Ectodermal cell (in vitro differentiated cells): ENCODE measurements at regions not wholly inside any gene's neighbourhood (a gene's known extent, or its start where the extent isn't known, plus 50 kb on each side); places are given as distances from the start of the nearest gene placed in this dataset.

ENCODE experiments used
- H3K27ac ChIP-seq: 2 replicates; pipeline ENCODE4 v1.7.0; 2013; ENCODE audit warnings: mild to moderate bottlenecking, low read depth, low read length; ENCODE audit not compliant: insufficient read depth, poor library complexity, severe bottlenecking
- H3K27me3 ChIP-seq: 2 replicates; pipeline ENCODE4 v1.7.0; 2013; ENCODE audit warnings: mild to moderate bottlenecking, low read length; ENCODE audit not compliant: insufficient read depth, control insufficient read depth, poor library complexity, severe bottlenecking
- H3K36me3 ChIP-seq: one replicate; pipeline ENCODE4 v1.7.0; 2013; ENCODE audit warnings: low read length; ENCODE audit not compliant: control insufficient read depth, insufficient read depth
- H3K4me1 ChIP-seq: one replicate; pipeline ENCODE4 v1.7.0; 2013; ENCODE audit warnings: low read length; ENCODE audit not compliant: control insufficient read depth, insufficient read depth
- H3K4me3 ChIP-seq: 2 replicates; pipeline ENCODE4 v1.7.0; 2013; ENCODE audit warnings: low read depth, low read length, control low read depth; ENCODE audit not compliant: insufficient read depth
- H3K9me3 ChIP-seq: 2 replicates; pipeline ENCODE4 v1.7.0; 2013; ENCODE audit warnings: mild to moderate bottlenecking, low read length, moderate library complexity; ENCODE audit not compliant: control insufficient read depth
- WGBS, 2 experiments: methylation state at CpG; one replicate each; pipeline ENCODE4 v1.1.7; 2013; ENCODE audit warnings: missing lambda C conversion rate in 2 of 2; 5-methylcytosine and 5-hydroxymethylcytosine counted together

DNA sequence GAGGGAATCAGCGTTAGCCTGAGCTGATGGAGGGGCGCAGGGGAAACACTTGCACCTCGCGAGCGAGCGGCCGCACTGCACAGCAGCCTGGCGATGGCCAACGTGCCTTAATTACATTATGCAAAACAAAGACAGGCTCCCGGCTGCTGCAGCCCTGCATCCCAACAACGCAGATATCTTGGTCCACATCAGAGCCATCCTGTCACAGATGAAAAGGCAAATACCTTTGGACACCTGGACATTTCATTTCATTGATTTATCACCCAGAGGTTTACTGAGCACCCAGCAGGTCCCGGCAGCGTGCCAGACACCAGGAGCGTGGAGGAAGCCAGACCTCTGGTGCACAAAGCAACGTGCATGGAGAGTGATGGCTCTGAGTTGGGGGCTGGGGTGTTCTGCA, 843.0 kb downstream of the TBC1D22A start:
- Histone ChIP-seq H3K4me1 (no peaks in the 10 kb centered on the region), H3K4me3 (no peak overlapping the region), H3K27me3 (no peaks in the 10 kb centered on the region), H3K9me3 (no peaks in the 10 kb centered on the region), H3K27ac (no peak overlapping the region), H3K36me3 (no peaks in the 10 kb centered on the region)
- 87 to 89% methylated on average over 15 of the region's 15 CpGs for WGBS, 2 experiments

DNA sequence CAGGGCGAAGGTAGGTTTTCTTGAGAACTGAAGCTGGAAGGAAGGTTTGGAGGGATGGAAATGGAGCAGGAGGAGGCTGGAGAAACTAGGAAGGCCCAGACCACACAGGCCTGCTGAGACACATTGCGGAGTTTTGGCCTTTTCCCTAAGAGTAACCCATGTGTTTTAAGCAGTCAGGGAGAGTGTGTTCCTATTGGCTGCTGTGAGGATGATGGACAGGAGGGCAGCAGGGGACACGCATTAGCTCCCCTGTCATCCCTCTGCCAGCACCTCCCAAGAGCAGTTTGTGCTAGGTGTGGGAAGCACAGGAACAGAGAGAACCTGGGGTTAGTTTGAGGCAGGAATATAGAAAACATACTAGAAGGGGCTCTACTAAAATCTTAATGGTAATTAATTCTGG, 842.1 kb downstream of the TBC1D22A start:
- H3K4me1 ChIP-seq: no peaks in the 10 kb centered on the region
- no peaks in the 10 kb centered on the region for H3K9me3 ChIP-seq
- H3K4me3 ChIP-seq: no peak overlapping the region
- 75 to 80% methylated on average over 3 of the region's 3 CpGs for WGBS, 2 experiments
- H3K27me3 ChIP-seq: no peaks in the 10 kb centered on the region
- H3K36me3 ChIP-seq: no peaks in the 10 kb centered on the region
- H3K27ac ChIP-seq: no peak overlapping the region

DNA sequence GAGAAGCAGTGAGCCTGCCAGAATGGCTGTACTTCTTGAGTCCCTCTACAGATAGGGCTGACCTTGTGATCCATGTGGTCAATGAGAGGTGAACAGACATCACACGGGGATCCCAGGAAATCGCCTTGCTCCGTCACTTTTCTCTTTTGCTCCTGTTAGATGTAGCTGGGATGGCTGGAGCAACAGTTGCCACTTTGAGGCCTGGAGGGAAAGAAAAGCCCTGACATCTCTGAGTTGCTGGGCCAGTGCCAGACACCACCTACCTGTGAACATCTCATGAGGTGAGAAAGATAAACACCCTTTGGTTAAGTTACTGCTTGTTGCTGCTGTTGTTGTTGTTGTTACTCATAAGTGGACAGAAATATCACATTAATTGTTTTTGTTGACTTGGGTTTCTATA, 840.3 kb downstream of the TBC1D22A start:
- Histone ChIP-seq H3K27ac (no peak overlapping the region), H3K9me3 (no peaks in the 10 kb centered on the region), H3K4me1 (no peaks in the 10 kb centered on the region), H3K4me3 (no peak overlapping the region), H3K36me3 (no peaks in the 10 kb centered on the region), H3K27me3 (no peaks in the 10 kb centered on the region)
- WGBS, 2 experiments: 89 to 94% methylated on average over 3 of the region's 3 CpGs

DNA sequence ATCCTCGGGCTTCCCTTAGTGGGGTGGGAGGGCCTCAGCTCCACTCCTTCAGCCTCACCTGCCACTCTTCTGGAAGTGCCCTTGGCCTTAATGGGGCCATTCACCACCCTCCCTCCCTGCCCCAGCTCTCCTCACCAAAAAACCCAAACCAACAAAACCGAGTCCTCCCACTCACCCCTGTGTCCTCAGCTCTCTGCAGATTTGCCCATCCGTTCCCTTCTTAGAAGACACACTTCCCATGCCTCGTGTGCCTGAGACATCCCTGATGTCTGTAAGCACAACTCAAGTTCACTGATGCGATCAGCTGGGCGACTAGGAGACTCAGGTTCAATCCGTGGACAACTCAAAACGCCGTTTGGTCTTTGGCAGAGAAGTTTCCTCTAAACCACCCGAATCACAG, 839.2 kb downstream of the TBC1D22A start:
- H3K36me3 ChIP-seq: no peaks in the 10 kb centered on the region
- WGBS, 2 experiments: 84 to 88% methylated on average over 10 of the region's 10 CpGs
- no peaks in the 10 kb centered on the region for H3K9me3 ChIP-seq
- H3K27ac ChIP-seq: no peak overlapping the region
- H3K27me3 ChIP-seq: no peaks in the 10 kb centered on the region
- H3K4me3 ChIP-seq: no peak overlapping the region
- no peaks in the 10 kb centered on the region for H3K4me1 ChIP-seq

DNA sequence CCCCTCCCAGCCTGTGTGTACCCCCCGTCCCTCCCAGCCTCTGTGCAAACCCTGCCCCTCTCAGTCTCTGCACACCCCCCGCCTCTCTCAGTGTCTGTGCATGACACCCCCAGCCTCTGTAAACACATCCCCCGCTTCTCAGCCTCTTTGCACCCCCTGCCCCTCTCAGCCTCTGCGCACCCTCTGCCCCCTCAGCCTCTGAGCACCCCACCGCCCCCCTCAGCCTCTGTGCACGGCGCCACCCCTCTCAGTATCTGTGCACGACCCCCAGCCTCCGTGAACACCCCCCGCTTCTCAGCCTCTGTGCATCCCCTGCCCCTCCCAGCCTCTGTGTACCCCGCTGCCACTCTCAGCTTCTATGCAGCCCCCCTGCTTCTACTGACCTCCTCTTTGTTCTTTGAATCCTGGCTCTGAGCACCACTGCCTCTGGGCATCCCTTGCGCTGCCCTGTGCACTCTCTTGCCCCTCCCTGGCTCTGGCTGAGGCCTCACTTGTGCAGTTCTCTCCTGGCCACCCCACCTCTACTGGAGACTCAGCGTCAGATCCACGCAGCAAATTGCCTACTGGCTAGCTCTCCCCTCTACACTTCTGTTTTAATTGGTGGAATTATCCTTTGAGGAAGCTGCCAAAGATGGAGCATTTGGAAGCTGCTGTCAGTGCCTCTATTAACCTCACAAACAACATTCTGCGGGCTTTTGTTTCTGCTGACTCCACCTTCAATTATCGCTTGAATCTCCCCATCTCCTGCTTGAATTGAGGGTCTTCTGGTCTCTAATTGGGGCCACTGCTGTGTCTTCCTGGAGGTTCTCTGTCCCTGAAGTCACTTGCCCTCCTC, 838.6 kb downstream of the TBC1D22A start:
- no peaks in the 10 kb centered on the region for H3K36me3 ChIP-seq
- WGBS, 2 experiments: 82 to 84% methylated on average over 15 of the region's 16 CpGs

DNA sequence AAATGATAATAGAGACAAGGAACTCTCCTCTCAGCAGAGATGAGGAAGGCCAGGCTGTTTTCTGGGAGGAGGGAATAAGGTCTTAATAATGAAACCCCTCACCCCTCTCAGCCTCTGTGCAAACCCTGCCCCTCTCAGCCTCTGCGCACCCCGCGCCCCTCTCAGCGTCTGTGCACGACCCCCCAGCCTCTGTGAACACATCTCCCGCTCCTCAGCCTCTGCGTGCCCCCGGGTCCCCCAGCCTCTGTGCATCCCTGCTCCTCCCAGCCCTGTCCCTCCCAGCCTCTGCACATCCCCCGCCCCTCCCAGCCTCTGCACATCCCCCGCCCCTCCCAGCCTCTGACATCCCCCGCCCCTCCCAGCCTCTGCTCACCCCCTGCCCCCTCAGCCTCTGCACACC, 837.8 kb downstream of the TBC1D22A start:
- H3K4me3 ChIP-seq: no peak overlapping the region

More for the DNA sequence above, 838.6 kb downstream of the TBC1D22A start:
- no peaks in the 10 kb centered on the region for H3K4me1 ChIP-seq
- H3K27me3 ChIP-seq: no peaks in the 10 kb centered on the region
- no peak overlapping the region for H3K4me3 ChIP-seq
- no peaks in the 10 kb centered on the region for H3K9me3 ChIP-seq
- H3K27ac ChIP-seq: no peak overlapping the region

DNA sequence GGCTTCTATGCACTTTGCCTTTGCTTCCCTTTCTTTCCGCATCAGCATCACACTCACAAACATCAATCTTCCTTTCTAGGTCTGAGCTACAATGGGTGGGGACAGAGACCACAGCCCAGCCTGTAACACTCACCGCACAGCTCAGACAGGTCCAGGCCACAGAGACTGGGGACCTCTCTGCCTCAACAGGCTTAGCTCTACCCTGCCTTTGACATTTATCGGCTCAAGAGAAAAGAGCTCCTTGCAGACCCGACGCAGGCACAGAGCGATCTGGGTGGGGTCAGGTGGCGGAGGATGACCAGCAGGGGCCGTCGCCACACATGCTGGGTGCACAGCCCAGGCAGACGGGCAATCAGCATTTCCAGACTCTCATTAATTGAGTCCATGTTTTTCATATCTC, 837.3 kb downstream of the TBC1D22A start:
- WGBS, 2 experiments: 86 to 88% methylated on average over 10 of the region's 10 CpGs
- no peak overlapping the region for H3K4me3 ChIP-seq
- no peaks in the 10 kb centered on the region for H3K36me3 ChIP-seq
- no peaks in the 10 kb centered on the region for H3K9me3 ChIP-seq
- H3K27me3 ChIP-seq: no peaks in the 10 kb centered on the region
- H3K4me1 ChIP-seq: no peaks in the 10 kb centered on the region
- no peak overlapping the region for H3K27ac ChIP-seq

More for the DNA sequence above, 837.8 kb downstream of the TBC1D22A start:
- Histone ChIP-seq H3K36me3 (no peaks in the 10 kb centered on the region), H3K9me3 (no peaks in the 10 kb centered on the region), H3K27ac (no peak overlapping the region), H3K27me3 (no peaks in the 10 kb centered on the region), H3K4me1 (no peaks in the 10 kb centered on the region)
- 77 to 90% methylated on average over 8 of the region's 11 CpGs for WGBS, 2 experiments

DNA sequence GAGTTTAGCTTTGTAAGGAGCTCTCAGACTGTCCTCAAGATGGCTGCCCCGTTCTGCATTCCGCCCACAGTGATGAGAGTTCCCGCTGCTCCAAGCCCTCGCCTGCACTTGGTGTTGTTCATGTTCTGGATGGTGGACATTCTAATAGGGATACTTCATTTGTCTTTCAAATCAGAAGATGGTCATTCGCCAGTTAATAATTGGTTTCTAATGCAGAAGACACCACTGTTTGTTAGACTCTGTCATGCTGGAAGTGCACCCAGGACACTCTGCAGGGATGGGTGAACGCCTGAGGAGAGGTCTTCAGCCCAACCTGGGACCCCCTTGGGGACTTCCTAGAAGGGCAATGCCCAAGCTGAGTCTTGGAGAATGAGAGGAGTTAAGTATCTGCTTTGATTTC, 836.4 kb downstream of the TBC1D22A start:
- WGBS, 2 experiments: 89 to 93% methylated on average over 6 of the region's 6 CpGs
- no peak overlapping the region for H3K4me3 ChIP-seq

DNA sequence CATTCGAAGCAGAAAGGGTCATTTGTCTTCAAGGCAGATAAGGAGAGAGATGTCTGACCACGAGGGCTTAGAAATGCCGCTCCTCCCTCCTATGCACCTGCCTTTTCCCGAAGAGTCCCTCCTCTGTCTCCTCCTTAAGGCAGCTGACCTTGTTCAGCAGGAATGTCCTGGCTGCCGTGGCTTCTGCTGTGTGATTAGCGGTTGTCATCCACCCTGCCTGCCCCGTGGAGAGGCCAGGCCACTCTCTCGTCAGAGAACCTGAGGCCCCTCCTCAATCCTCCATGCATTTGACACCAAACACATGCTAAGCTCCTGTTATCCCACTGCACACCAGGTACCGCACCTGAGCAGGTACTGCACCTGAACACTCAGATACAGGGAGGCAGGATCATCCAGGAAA, 834.6 kb downstream of the TBC1D22A start:
- no peaks in the 10 kb centered on the region for H3K36me3 ChIP-seq
- H3K9me3 ChIP-seq: peaks cover 3% of the 10 kb centered on the region
- H3K4me3 ChIP-seq: no peak overlapping the region
- H3K4me1 ChIP-seq: no peaks in the 10 kb centered on the region
- H3K27ac ChIP-seq: no peak overlapping the region
- 76 to 81% methylated on average over 9 of the region's 9 CpGs for WGBS, 2 experiments
- no peaks in the 10 kb centered on the region for H3K27me3 ChIP-seq

More for the DNA sequence above, 836.4 kb downstream of the TBC1D22A start:
- H3K4me1 ChIP-seq: no peaks in the 10 kb centered on the region
- H3K36me3 ChIP-seq: no peaks in the 10 kb centered on the region
- peaks cover 2% of the 10 kb centered on the region for H3K9me3 ChIP-seq
- H3K27me3 ChIP-seq: no peaks in the 10 kb centered on the region
- no peak overlapping the region for H3K27ac ChIP-seq

DNA sequence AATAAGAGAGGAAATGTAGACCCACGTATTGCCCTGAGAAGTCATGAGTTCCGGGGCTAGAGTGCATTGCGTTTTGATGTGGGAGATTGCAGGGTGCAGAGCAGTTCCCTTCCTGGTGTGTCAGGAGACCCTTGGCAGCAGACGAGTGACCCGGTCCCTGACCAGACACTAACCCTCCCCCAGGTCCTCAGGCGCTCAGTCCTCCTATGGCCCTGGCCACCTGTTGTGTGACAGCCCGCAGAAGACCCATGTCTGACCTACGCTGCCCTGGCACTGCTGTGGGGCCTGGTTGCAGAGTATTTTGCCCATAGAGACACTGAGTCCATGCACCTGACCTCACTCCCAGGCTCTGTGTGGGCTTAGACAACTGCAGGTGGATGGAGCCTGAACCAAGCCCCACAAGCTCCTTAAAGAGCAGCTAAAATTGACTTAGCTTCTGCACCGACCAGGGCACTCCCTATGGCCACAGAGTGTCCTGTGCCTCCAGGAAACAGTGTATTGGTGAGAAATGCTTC, 833.8 kb downstream of the TBC1D22A start:
- Histone ChIP-seq H3K4me3 (no peak overlapping the region), H3K4me1 (no peaks in the 10 kb centered on the region), H3K27me3 (no peaks in the 10 kb centered on the region), H3K27ac (no peak overlapping the region), H3K9me3 (peaks cover 3% of the 10 kb centered on the region), H3K36me3 (no peaks in the 10 kb centered on the region)
- 82 to 85% methylated on average over 9 of the region's 9 CpGs for whole genome bisulfite sequencing, 2 experiments
